ENCODE measurements at regions not wholly inside any gene's neighbourhood (a gene's known extent, or its start where the extent isn't known, plus 50 kb on each side); places are given as distances from the start of the nearest gene placed in this dataset.
"Not testable (repeated sequence)": the region's sequence is repeated elsewhere in the genome, so short reads cannot be mapped to it uniquely, and the experiment has no call there.

GRCh38 chr4:127417885-127418535 is 214.7 kb upstream of the INTU start:
- DNase-seq (ENCODE audit: low read depth, low spot score), result no peak

- no peak for DNase-seq (ENCODE audit: low read depth, low spot score)
Measured at GRCh38 chr4:127419431-127419830, 213.3 kb upstream of the INTU start.

- no peak for DNase-seq (ENCODE audit: low read depth, low spot score)
Measured at GRCh38 chr4:127421437-127421836, 211.3 kb upstream of the INTU start.

GRCh38 chr4:127425202-127425845 is 207.4 kb upstream of the INTU start:
- no peak for DNase-seq (ENCODE audit: low read depth, low spot score)

- DNase-seq (ENCODE audit: low read depth, low spot score), result no peak
Measured at GRCh38 chr4:127425851-127426250, 206.9 kb upstream of the INTU start.

GRCh38 chr4:127441571-127441970 is 191.2 kb upstream of the INTU start:
- no peak for DNase-seq (ENCODE audit: low read depth, low spot score)

- no peak for DNase-seq (ENCODE audit: low read depth, low spot score)
Measured at GRCh38 chr4:127445471-127445870, 187.3 kb upstream of the INTU start.

- no peak for DNase-seq (ENCODE audit: low read depth, low spot score)
Measured at GRCh38 chr4:127446427-127446885, 186.3 kb upstream of the INTU start.

- no peak for DNase-seq (ENCODE audit: low read depth, low spot score)
Measured at GRCh38 chr4:127448986-127449385, 183.8 kb upstream of the INTU start.

- no peak for DNase-seq (ENCODE audit: low read depth, low spot score)
Measured at GRCh38 chr4:127449449-127449848, 183.3 kb upstream of the INTU start.

GRCh38 chr4:127450276-127450675 is 182.5 kb upstream of the INTU start:
- DNase-seq (ENCODE audit: low read depth, low spot score), result no peak

- no peak for DNase-seq (ENCODE audit: low read depth, low spot score)
Measured at GRCh38 chr4:127463883-127464282, 168.9 kb upstream of the INTU start.

- DNase-seq (ENCODE audit: low read depth, low spot score), result no peak
Measured at GRCh38 chr4:127469542-127469941, 163.2 kb upstream of the INTU start.

- DNase-seq (ENCODE audit: low read depth, low spot score), result no peak
Measured at GRCh38 chr4:127469959-127470809, 162.6 kb upstream of the INTU start.

- not testable (repeated sequence) for DNase-seq (ENCODE audit: low read depth, low spot score)
Measured at GRCh38 chr4:127478271-127478670, 154.5 kb upstream of the INTU start.

GRCh38 chr4:127479031-127479622 is 153.6 kb upstream of the INTU start:
- peak; percentile 3 for DNase-seq (ENCODE audit: low read depth, low spot score)

- no peak for DNase-seq (ENCODE audit: low read depth, low spot score)
Measured at GRCh38 chr4:127482049-127482448, 150.7 kb upstream of the INTU start.

GRCh38 chr4:127484117-127484516 is 148.6 kb upstream of the INTU start:
- DNase-seq (ENCODE audit: low read depth, low spot score), result no peak

- no peak for DNase-seq (ENCODE audit: low read depth, low spot score)
Measured at GRCh38 chr4:127486248-127486647, 146.5 kb upstream of the INTU start.

- DNase-seq (ENCODE audit: low read depth, low spot score), result no peak
Measured at GRCh38 chr4:127491571-127491970, 141.2 kb upstream of the INTU start.

- not testable (repeated sequence) for DNase-seq (ENCODE audit: low read depth, low spot score)
Measured at GRCh38 chr4:127496875-127497274, 135.9 kb upstream of the INTU start.

GRCh38 chr4:127498366-127498765 is 134.4 kb upstream of the INTU start:
- DNase-seq (ENCODE audit: low read depth, low spot score), result no peak
